H1 (cell line): ENCODE measurements at regions not wholly inside any gene's neighbourhood (a gene's known extent, or its start where the extent isn't known, plus 50 kb on each side); places are given as distances from the start of the nearest gene placed in this dataset.

Experiments used
- CHD7 ChIP-seq: fragments of 300-600 bp; sonication (generic); IDR thresholded peaks from 2 replicates; pipeline ENCODE4 v1.7.1; 2012; ENCODE audit warnings: low read length, moderate library complexity, mild to moderate bottlenecking, inconsistent platforms; ENCODE audit not compliant: insufficient replicate concordance

- TF ChIP-seq CHD7, result no peak
Observed at GRCh38 chrX:4638036-4638435, 924.6 kb upstream of the PRKX start (continued).
